Sigmoid colon (tissue), 4 donors: ENCODE measurements at regions not wholly inside any gene's neighbourhood (a gene's known extent, or its start where the extent isn't known, plus 50 kb on each side); places are given as distances from the start of the nearest gene placed in this dataset.
"Not testable (repeated sequence)": the region's sequence is repeated elsewhere in the genome, so short reads cannot be mapped to it uniquely, and the experiment has no call there.

ENCODE experiments used
- CTCF ChIP-seq, 4 experiments: fragments of 450-650 bp in 3 of 4; fragments of 200-600 bp in 1 of 4; IDR thresholded peaks; one replicate each; pipeline ENCODE4 v1.5.1; 2016 to 2019; ENCODE audit warnings: antibody characterized with exemption in 4 of 4, mild to moderate bottlenecking in 3 of 4, moderate library complexity in 2 of 4
- EP300 ChIP-seq, 4 donors: sonication (generic); formaldehyde crosslinking; IDR thresholded peaks; one replicate each; pipeline ENCODE4 v1.6.1; 2017; ENCODE audit warnings: antibody characterized with exemption in 4 of 4
- POLR2A ChIP-seq, 2 donors: fragments of 450-650 bp; IDR thresholded peaks; one replicate each; pipeline ENCODE4 v1.6.1; 2016; ENCODE audit warnings: antibody characterized with exemption in 2 of 2, mild to moderate bottlenecking in 2 of 2, moderate library complexity in 2 of 2
- POLR2AphosphoS5 ChIP-seq, 4 donors: sonication (generic); formaldehyde crosslinking; IDR thresholded peaks; one replicate each; pipeline ENCODE4 v1.6.1; 2017; ENCODE audit warnings: antibody characterized with exemption in 4 of 4

DNA sequence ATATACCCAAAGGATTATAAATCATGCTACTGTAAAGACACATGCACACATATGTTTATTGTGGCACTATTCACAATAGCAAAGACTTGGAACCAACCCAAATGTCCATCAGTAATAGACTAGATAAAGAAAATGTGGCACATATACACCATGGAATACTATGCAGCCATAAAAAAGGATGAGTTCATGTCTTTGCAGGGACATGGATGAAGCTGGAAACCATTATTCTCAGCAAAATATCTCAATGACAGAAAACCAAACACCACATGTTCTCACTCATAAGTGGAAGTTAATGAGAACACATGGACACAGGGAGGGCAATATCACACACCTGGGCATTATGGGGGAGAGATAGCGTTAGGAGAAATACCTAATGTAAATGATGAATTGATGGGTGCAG, 323.8 kb upstream of the POF1B start:
- TF ChIP-seq POLR2A, CTCF, EP300, POLR2AphosphoS5 (IDR thresholded peaks at IDR 0.05): not testable (repeated sequence)
